NCI-H2107 (cell line): ENCODE measurements at regions not wholly inside any gene's neighbourhood (a gene's known extent, or its start where the extent isn't known, plus 50 kb on each side); places are given as distances from the start of the nearest gene placed in this dataset.
"Not testable (repeated sequence)": the region's sequence is repeated elsewhere in the genome, so short reads cannot be mapped to it uniquely, and the experiment has no call there.

Experiments used
- DNase-seq: peaks from one replicate; lab custom pipeline; 2025; lab: John Stamatoyannopoulos, UW

DNA sequence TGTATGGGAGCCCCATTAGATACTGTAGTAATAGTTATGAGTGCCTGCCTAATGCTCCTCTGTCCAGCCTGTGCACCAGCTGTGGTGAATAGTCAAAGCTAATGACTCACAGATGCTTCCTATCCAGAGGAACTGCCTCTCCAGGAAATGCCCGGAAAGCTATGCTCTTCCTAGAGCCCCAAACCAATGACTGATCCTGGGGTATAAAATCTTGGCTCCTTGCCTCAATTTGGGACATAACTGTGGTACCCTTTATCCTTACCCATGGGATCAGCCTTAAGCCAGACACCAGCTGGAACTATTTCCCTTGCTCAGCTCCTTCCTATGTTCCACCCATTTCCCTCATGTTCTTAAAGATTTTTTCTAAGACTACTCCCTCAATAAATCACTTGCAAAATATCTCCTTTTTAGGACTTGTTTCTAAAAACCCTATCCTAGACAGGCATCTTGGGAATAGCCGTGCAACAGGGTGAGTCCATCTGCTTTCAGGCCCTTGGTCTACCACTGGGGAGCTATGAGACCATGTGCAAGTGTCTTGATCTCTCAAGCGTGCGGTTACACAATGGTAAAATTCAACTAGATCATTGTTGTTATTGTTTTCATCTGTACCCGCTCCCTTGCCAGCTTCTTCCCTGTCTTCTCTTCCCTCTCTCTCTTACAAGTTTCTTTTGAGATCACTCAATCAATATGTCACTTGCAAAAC, 283.7 kb downstream of the BTBD3 start:
- no peak for DNase-seq

DNA sequence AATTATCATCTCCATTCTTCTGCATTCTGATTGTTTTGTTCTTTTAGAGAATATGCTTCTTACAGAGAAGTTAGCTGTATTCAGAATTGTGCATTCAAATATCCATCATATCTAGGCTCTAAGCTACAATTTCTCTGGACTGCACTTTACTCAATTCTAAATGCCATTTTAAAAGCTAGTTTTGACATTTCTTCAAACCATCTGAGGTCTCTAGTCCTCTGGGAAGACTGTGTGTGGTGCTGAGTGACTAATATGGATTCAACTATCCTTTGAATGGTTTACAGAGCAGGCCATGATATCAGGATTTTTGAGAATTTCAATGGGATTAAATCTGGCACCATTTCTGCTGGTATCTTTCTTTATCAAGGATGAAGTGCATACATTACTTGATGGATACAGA, 285.7 kb downstream of the BTBD3 start:
- DNase-seq = no peak

DNA sequence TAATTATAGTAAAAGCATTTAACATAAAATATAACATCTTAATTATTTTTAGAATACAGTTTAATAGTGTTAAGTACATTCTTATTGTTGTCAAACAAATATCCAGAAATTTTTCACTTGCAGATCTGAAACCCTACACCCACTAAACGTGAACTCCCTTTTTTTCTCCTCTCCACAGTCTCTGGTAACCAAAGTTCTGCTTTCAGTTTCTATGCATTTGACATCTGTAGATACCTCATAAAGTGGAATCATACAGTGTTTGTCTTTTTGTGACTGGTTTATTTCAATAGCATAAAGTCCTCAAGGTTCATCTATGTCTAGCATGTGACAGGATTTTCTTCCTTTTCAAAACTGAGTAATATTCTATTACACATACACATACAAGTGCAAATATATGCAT, 286.3 kb downstream of the BTBD3 start:
- no peak for DNase-seq

DNA sequence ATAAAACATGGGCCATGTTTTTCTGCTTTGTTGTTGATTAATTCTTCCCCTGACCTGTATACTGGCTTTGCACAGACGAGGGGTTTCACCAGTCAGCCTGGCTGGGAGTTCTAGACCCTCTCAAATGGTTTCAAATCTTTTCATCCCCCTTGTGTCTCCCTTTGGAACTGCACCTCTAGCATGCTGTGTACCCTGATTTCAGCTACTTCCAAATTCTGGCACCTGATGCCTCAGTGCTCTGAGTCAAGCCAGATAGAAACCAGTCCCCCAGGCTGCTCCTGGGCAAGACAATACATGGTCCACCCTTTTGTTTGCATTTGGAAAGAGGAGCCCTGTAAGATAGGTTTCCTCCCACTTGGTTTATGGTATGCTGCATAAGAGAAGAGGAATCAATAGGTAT, 290.2 kb downstream of the BTBD3 start:
- DNase-seq = no peak

DNA sequence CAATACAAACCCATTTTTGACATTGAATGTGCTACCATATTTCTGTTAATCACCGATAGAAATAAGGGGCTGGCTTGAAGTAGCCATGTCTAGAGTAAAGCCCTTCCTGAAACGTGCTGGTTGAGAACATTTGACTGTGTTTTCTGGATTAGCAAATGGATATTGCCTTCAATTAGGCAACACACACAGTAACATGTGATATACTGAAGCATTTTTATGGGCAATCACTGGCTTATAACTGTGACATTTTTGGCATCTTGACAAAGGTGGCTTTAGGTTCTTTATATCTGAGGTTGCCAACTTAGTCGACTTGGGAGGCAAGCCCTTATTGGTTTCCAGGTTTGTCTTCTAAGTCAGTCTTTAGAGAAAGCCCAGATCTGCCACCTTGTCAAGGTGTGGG, 292.9 kb downstream of the BTBD3 start:
- DNase-seq = no peak

DNA sequence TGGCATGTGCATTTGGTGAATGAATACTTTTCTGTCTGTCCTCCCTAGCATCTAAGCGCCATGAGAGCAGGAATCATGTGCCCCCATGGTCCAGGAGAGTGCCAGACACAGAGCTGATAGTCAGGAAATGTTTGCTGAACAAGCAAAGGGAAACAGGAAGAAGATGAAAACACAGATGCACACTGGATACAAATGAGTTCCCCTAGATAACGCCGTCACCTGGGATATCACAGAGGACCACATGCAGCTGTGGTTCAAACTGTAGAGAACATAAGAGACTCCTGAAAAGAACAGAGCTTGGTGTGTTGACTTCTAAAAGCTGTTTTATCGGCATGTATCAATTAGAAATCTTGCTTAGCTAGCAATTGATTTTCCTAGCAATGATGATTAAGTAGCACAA, 293.7 kb downstream of the BTBD3 start:
- no peak for DNase-seq

DNA sequence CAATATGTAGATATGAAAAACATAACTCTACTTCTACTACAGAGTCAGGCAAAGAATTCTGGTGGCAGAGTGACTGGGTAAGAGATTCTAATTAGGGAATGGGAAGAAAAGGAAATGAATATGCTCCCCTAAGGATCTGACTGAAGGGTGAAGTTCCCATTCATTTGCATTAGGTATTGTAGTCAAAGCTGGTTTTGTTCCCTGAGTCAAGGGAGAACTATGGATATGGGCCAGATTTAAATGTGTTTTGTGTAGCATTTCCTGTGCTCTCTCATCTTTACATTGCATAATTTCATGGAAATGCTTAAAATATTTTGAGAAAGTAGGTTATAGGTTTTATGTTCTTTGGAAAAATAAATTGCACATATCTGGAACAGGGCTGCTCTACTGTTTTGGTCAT, 299.7 kb downstream of the BTBD3 start:
- DNase-seq = no peak

DNA sequence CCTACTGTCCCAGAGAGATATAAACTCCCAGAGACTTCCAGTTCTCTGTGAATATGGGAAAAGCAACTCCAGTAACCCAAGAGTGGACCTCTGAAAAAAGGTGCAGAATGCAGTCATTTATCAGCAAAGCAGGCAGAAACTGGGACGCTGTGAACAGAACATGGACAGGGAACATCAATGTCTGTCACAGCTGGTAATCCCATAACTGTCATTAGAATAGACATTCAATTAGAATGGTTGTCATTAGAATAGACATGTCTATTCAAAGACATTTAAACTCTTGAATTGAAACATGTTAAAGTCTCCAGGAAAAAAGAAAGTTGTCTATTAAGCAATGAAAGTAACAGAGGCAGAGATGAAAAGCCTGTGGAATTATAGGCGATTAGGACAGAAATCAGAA, 302.1 kb downstream of the BTBD3 start:
- no peak for DNase-seq

DNA sequence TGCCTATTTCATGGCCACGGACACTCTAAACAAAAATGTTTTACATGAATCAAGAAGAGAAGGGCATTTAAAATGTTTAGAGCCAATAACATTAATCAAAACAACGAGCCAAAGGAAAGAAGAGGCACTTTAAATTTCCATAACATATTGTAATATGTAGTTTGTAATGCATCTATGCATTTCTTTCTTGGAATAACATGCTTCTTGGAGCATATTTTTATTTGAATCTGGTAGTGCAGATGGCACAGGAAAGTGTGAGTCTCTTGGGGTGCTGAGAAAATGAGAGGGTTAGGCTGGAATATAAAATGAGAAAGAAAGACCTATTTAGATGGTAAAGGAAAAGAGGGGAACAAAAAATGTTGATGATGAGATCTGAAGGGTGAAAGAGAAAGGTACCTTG, 305.4 kb downstream of the BTBD3 start:
- DNase-seq = no peak

DNA sequence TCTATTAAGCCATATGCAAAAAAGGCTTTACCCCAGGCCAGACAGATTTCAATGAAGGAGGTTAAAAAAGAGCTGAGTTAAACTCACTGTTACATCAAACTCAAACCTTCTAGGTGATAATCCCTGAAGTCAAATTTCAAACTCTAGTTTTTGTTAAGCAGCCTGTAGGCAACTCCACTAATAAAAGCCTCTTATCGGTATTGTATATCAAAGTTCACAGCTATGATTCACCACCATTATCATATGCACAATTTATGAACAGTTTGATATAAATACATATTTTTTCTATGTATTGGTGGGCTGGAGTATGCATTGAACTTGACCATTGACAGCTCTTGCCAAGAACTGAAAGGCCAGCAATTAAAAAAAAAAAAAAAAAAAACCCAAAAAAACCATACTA, 308.2 kb downstream of the BTBD3 start:
- no peak for DNase-seq

DNA sequence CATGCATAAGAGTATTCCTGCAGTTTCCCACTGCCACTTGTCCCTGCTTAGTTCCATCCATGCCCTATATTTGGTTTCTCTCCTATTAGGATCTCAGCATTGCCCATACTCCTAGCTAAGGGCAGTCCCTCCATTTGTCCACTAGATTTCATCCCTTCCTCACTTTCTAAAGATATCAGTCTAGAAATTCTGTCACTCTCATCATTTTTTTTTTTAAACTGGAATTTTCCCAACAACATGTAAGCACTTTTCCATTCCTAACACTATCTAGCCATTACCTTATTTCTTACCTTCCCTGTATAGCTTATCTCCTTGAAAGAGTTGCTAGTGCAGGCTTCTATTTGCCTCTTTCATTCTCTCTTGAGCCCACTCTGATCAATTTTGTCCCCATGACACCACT, 312.2 kb downstream of the BTBD3 start:
- DNase-seq = no peak

DNA sequence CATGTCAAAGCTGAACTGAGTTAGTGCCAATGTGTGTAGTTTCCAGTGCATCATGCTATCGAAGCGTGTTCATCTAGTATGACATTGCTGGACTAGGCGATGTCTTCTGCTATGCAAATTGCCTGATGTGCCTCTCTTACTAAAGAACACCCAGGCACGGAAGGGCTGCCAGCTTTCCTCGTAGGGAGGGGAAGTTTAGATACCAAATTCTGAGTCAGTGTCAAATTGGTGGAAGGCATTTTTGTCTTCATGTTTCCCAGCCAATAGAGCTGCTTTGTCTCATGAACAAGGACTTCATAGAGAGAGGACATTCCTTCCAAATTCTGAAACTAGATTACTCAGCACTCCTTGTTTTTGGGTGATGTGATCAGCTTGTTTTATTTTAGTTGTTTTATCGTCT, 320.1 kb downstream of the BTBD3 start:
- DNase-seq = no peak

DNA sequence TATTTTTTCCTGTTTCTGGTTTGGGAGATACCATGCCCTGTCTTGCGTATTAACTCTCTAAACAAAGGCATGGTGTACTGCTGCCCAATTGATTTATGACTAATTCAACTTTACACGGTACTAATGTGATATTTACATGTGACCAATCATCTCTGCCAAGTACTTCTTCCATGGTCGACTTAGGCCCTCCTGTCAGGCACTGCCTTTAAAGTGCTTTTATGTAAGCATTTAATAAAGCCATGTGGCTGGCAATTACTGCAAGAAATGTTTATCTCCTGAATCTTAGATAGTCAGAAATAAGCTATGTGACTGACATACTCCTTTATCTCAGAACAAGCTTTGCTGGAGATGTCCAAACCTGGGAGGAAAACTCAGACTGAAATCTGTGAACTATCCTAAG, 323.4 kb downstream of the BTBD3 start:
- no peak for DNase-seq

DNA sequence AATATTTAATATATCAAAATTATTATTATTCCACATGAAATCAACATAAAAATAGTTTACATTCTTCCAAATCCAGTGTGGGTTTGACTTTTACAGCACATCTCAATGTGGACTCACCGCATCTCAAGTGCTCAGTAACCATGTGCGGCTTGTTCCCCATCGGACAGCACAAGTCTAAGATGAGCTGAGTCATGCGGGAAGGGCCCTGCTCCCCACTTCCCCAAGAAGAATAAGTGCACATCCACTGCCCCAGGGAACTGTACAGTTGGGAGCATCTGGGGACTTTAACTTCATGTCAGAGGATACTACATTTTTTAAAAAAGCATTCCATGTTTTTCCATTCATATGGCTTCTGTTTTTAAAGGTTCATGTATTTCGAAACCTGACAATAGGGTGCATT, 325.6 kb downstream of the BTBD3 start:
- DNase-seq = no peak

DNA sequence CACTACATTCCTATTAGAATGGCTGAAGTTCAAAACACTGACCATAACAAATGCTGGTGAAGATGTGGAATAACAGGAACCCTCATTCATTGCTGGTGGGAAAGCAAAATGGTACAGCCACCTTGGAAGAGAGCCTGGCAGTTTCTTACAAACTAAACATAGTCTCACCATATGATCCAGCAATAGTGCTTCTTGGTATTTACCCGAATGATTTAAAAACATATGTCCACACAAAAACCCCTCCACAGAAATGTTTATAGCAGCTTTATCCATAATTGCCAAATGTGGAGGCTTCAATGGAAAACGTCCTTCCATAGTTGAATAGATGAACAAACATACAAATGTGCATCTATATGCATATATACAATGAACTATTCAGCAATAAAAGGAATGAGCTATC, 330.8 kb downstream of the BTBD3 start:
- DNase-seq = no peak

DNA sequence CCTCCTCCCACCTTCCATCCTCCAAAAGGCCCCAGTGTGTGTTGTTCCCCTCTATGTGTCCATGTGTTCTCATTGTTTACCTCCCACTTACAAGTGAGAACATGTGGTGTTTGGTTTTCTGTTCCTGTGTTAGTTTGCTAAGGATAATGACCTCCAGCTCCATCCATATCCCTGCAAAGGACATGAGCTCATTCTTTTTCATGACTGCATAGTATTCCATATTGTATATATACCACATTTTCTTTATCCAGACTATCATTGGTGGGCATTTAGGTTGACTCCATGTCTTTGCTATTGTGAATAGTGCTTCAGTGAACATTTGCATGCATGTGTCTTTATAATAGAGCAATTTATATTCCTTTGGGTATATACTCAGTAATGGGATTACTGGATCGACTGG, 333.0 kb downstream of the BTBD3 start:
- DNase-seq = not testable (repeated sequence)

DNA sequence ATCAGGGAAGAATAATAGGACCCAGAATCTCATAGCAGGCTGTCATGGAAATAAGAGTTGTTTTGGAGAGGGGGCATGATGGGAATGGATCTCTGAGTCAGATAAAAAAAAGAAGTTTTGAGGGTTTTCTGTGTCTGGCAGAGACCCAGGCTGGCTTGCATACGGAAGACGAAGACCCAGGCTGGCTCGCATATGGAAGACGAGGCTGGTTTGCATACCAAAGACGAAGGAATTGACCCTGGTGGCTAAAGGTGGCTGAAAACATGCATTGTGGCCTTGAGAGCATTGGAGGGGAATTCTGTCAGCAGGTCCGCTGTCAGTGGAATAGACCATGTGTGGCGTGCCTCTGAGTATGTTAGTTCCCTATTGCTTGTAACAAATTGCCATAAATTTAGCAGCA, 335.1 kb downstream of the BTBD3 start:
- DNase-seq = no peak

DNA sequence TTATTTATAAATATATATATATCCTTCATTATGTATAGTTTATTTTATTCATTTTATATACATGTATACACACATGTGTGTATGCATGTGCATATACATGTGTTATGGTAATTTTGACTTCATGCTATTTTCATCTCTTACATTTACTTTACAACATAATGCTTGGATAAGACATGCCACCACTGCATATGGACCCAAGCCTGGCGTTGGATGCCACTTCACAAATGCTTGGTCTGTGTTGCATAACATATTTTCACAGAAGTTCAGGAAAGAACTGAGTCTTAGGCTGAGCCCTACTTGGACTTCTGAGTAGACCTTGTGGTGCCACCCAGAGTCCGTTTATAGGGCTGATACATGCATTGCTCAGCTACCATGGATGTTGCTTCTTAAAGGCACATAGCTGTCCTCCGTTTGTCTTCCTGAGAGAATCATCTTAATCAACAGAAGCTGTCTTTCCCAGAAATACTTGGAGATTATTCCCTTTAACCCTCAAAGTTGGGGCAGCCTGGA, 337.8 kb downstream of the BTBD3 start:
- no peak for DNase-seq

DNA sequence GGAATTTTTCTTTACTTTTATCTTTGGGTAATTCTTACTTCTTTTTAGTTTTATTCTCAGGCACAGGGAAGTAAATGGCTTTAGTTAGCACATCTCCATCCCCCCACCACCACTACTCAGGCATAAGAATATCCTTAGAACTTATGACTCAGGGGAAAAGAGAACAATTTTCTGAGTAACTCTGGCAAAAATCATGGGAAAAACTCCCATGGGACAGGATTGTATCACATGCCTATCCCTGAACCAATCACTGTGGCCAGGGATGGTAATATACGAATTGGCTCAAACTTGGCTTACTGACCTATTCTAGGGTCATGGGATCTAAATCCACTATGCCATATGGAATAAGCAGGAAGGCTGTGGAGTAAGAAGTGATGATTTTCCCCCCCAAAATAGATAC, 339.1 kb downstream of the BTBD3 start:
- no peak for DNase-seq

DNA sequence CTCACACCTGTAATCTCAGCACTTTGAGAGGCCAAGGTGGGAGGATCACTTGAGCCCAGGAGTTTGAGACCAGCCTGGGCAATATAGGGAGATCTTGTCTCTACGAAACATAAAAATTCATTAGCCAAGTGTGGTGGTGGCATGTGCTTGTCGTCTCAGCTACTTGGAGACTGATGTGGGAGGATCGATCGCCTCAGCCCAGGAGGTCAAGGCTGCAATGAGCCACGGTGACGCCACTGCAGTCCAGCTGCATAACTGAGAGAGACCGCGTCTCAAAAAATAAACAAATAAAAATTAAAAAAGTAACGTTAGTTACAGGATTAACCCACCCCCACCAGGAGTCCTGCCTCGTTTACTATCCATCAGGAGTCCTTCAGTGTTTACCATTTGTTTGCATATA, 345.1 kb downstream of the BTBD3 start:
- DNase-seq = no peak

DNA sequence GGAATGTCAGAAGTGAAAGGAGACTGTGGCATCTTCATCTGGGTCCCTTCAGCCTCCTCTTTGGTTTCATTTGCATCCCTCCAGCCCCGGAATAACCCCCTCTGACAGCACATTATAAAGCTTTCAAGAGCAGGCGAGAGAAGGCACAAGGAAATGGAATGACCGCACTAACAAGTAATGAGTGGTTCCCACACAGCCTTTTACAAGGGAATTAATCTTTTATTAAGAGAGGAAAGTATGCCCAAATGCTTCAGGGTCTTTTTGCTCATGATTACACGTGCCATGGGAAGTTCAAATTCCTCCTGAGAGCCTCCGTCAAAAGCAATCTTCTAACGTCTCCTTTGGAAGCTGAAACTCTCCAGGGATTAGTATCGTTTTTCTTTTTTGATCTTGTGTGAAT, 347.0 kb downstream of the BTBD3 start:
- DNase-seq = no peak

DNA sequence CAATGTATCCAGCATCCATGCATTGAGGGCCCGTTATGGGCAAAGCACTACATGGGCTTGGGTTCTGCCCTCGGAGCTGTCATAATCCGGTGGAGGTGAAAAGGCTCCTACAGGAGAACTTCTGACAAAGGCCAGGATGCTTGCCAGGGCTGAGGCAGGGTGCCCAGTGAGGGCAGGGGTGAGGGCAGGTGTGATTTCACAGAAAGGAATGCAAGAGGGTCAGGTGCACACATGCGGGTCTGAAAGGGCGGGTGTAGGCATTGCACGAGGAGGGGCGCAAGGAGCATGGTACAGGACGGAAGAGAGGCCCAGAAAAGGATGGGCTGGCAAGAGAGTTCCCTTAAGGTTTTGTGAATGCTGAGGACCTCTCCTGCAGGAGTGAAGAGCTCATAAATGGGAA, 348.0 kb downstream of the BTBD3 start:
- DNase-seq = no peak

DNA sequence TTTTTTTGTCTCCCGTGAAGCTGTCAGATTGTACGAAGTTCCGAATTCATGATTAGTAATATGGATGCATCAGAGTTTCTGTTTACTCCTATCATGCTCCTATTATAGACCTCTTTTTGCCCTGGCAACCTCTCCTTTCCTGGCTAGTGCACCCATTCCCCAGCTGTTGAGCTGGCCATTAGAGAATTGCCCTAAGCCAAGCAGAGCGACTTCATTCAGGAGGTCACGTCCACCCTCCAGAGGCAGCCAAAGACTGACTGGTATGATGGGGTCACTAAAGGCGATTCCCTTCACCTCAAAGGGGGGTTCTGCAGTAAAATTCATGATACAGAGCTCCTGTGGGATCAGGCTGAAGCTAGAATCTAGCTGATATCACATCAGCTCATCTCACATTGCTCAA, 351.9 kb downstream of the BTBD3 start:
- DNase-seq = no peak

DNA sequence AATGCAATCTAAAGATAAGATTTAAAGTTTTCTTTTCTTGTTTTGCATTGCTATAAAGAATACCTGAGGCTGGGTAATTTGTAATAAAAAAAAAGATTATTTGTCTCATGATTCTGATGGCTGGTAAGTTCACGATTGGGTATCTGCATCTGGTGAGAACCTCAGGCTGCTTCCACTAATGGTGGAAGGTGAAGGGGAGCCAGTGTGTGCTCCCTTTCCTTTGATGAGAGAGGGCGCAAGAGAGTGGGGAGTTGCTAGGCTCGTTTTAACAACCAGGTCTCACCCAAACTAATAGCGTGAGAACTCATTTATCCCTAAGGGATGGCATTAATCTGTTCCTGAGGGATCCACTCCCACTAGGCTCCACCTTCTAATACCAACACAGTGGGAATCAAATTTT, 353.2 kb downstream of the BTBD3 start:
- no peak for DNase-seq
